CD14-positive monocyte (primary cell): ENCODE measurements at regions not wholly inside any gene's neighbourhood (a gene's known extent, or its start where the extent isn't known, plus 50 kb on each side); places are given as distances from the start of the nearest gene placed in this dataset.

Experiments used
- DNase-seq, 3 donors: peaks; one replicate each; pipeline ENCODE4 v3.0.0-alpha.2; 2011 to 2022
- H2AFZ ChIP-seq: 2 replicates; pipeline ENCODE4 v1.6.0; 2012; ENCODE audit warnings: mild to moderate bottlenecking, low read depth, low read length, inconsistent platforms; ENCODE audit not compliant: insufficient read depth, poor library complexity, severe bottlenecking
- H3K27ac ChIP-seq, 2 donors: 1 replicate in 1 of 2; 2 replicates in 1 of 2; pipeline ENCODE4 v1.5.1; 2012 to 2013; ENCODE audit warnings: low read length in 2 of 2, control low read depth in 1 of 2, inconsistent platforms in 1 of 2, low read depth in 1 of 2, mild to moderate bottlenecking in 1 of 2
- H3K27me3 ChIP-seq, 2 donors: one replicate each; pipeline versions ENCODE4 v1.6.0 to v1.6.1; 2011 to 2013; ENCODE audit warnings: low read length in 2 of 2; ENCODE audit not compliant: control insufficient read depth in 2 of 2, insufficient read depth in 2 of 2
- H3K36me3 ChIP-seq, 2 donors: replicated peaks in 1 of 2; 1 replicate in 1 of 2; 2 replicates in 1 of 2; pipeline versions ENCODE4 v1.5.1 to v1.6.1; 2012 to 2013; ENCODE audit warnings: low read length in 2 of 2, control low read depth in 1 of 2, inconsistent platforms in 1 of 2, mild to moderate bottlenecking in 1 of 2; ENCODE audit not compliant: insufficient read depth in 2 of 2, control insufficient read depth in 1 of 2
- H3K4me1 ChIP-seq, 2 donors: 1 replicate in 1 of 2; 2 replicates in 1 of 2; pipeline versions ENCODE4 v1.5.1 to v1.6.1; 2012 to 2013; ENCODE audit warnings: low read length in 2 of 2, control low read depth in 1 of 2, inconsistent platforms in 1 of 2, mild to moderate bottlenecking in 1 of 2, moderate library complexity in 1 of 2; ENCODE audit not compliant: insufficient read depth in 2 of 2, control insufficient read depth in 1 of 2
- H3K4me2 ChIP-seq: replicated peaks from 2 replicates; pipeline ENCODE3; 2012; ENCODE audit warnings: low read length, moderate library complexity, mild to moderate bottlenecking; ENCODE audit not compliant: poor library complexity, severe bottlenecking; ENCODE audit errors: extremely low read depth
- H3K4me3 ChIP-seq, 3 experiments: fragments of 200-600 bp in 1 of 3; sonication (generic) in 1 of 3; replicated peaks in 1 of 3; 1 replicate in 2 of 3; 2 replicates in 1 of 3; pipeline ENCODE4 v1.5.1; 2011 to 2013; ENCODE audit warnings: low read length in 3 of 3, mild to moderate bottlenecking in 3 of 3, control low read depth in 2 of 3, low read depth in 2 of 3, inconsistent platforms in 1 of 3, moderate library complexity in 1 of 3
- H3K79me2 ChIP-seq: 2 replicates; pipeline ENCODE4 v1.6.0; 2012; ENCODE audit warnings: mild to moderate bottlenecking, control low read depth, inconsistent platforms, low read length, moderate library complexity; ENCODE audit not compliant: insufficient read depth
- H3K9ac ChIP-seq: 2 replicates; pipeline ENCODE4 v1.6.0; 2017; ENCODE audit warnings: low read length, mild to moderate bottlenecking; ENCODE audit not compliant: insufficient read depth, poor library complexity, severe bottlenecking
- H3K9me3 ChIP-seq, 2 donors: replicated peaks in 1 of 2; 1 replicate in 1 of 2; 2 replicates in 1 of 2; pipeline versions ENCODE4 v1.5.1 to v1.6.1; 2012 to 2013; ENCODE audit warnings: low read length in 2 of 2, control low read depth in 1 of 2; ENCODE audit not compliant: control insufficient read depth in 1 of 2, insufficient read depth in 1 of 2
- H4K20me1 ChIP-seq: 2 replicates; pipeline ENCODE4 v1.6.0; 2012; ENCODE audit warnings: mild to moderate bottlenecking, low read length, control low read depth, moderate library complexity; ENCODE audit not compliant: insufficient read depth
- H3K27ac Mint-ChIP-seq, 7 donors: one replicate each; pipeline ENCODE4 v1.8.0; 2020; ENCODE audit warnings: mild to moderate bottlenecking in 7 of 7, mixed read lengths in 7 of 7, moderate library complexity in 6 of 7, inconsistent platforms in 2 of 7
- H3K27me3 Mint-ChIP-seq, 3 donors: one replicate each; pipeline ENCODE4 v1.8.0; 2021 to 2022; ENCODE audit warnings: low read depth in 3 of 3, mild to moderate bottlenecking in 3 of 3, mixed read lengths in 3 of 3, moderate library complexity in 3 of 3, inconsistent platforms in 1 of 3
- H3K36me3 Mint-ChIP-seq, 2 donors: one replicate each; pipeline ENCODE4 v1.8.0; 2020; ENCODE audit warnings: mixed read lengths in 2 of 2, inconsistent platforms in 1 of 2, mild to moderate bottlenecking in 1 of 2
- H3K4me1 Mint-ChIP-seq: one replicate; pipeline ENCODE4 v1.8.0; 2020; ENCODE audit warnings: mild to moderate bottlenecking, mixed read lengths
- H3K4me3 Mint-ChIP-seq, 2 donors: one replicate each; pipeline ENCODE4 v1.8.0; 2020; ENCODE audit warnings: mild to moderate bottlenecking in 2 of 2, mixed read lengths in 2 of 2, moderate library complexity in 1 of 2
- H3K9me3 Mint-ChIP-seq, 7 donors: one replicate each; pipeline ENCODE4 v1.8.0; 2020 to 2022; ENCODE audit warnings: mixed read lengths in 7 of 7, mild to moderate bottlenecking in 6 of 7, moderate library complexity in 6 of 7, inconsistent platforms in 2 of 7
- CTCF ChIP-seq: fragments of 200-600 bp; IDR thresholded peaks from one replicate; pipeline ENCODE4 v1.8.0; 2022; ENCODE audit warnings: antibody characterized with exemption, mild to moderate bottlenecking
- WGBS: methylation state at CpG from one replicate; pipeline ENCODE4 v1.1.5; 2013; ENCODE audit warnings: missing lambda C conversion rate; ENCODE audit not compliant: insufficient coverage; 5-methylcytosine and 5-hydroxymethylcytosine counted together
- intact Hi-C, 2 donors: fragments of 100-400 bp; cut with micrococcal nuclease; formaldehyde crosslinking; loops; one replicate each; pipeline versions ENCODE4 v1.15.0 to v1.15.1; 2023

- DNase-seq, result no peak
- Histone ChIP-seq H3K4me1 (no peaks in the 10 kb centered on the region), H3K9me3 (peaks cover 0 to 3% of the 10 kb centered on the region in 2 donors), H3K27ac (no peak overlapping the region), H2AFZ (no peak overlapping the region), H3K4me2 (no peak overlapping the region), H3K79me2 (no peaks in the 10 kb centered on the region), H4K20me1 (no peaks in the 10 kb centered on the region), H3K4me3 (no peak overlapping the region), H3K27me3 (no peaks in the 10 kb centered on the region), H3K36me3 (no peaks in the 10 kb centered on the region), H3K9ac (no peak overlapping the region)
- TF ChIP-seq CTCF, result no peak
- H3K9me3 Mint-ChIP-seq, result peaks cover 0 to 7% (median 2%) of the 10 kb centered on the region in 7 donors
- no peak overlapping the region for H3K4me3 Mint-ChIP-seq
- no peaks in the 10 kb centered on the region for H3K36me3 Mint-ChIP-seq
- no peaks in the 10 kb centered on the region for H3K4me1 Mint-ChIP-seq
- H3K27ac Mint-ChIP-seq, result no peak overlapping the region
- intact Hi-C loops, result no loop called here
- H3K27me3 Mint-ChIP-seq, result peaks cover 0 to 1% (median 0%) of the 10 kb centered on the region in 3 donors
These were observed 148.6 kb upstream of the MTNR1B start for GRCh38 chr11:92820860-92821259.

GRCh38 chr11:92822410-92822809, 147.0 kb upstream of the MTNR1B start:
- Histone ChIP-seq H3K27ac (no peak overlapping the region), H3K79me2 (no peaks in the 10 kb centered on the region), H2AFZ (no peak overlapping the region), H3K4me3 (no peak overlapping the region), H3K4me2 (no peak overlapping the region), H3K27me3 (no peaks in the 10 kb centered on the region), H3K36me3 (no peaks in the 10 kb centered on the region), H4K20me1 (no peaks in the 10 kb centered on the region), H3K9ac (no peak overlapping the region), H3K4me1 (no peaks in the 10 kb centered on the region), H3K9me3 (no peaks in the 10 kb centered on the region)
- Mint-ChIP-seq H3K4me1 (no peaks in the 10 kb centered on the region), H3K9me3 (peaks cover 0 to 4% (median 2%) of the 10 kb centered on the region in 7 donors), H3K36me3 (no peaks in the 10 kb centered on the region), H3K4me3 (no peak overlapping the region), H3K27ac (no peak overlapping the region), H3K27me3 (no peaks in the 10 kb centered on the region)
- no CpG with 5 or more reads among the region's 3 CpGs for WGBS
- DNase-seq, result no peak
- TF ChIP-seq CTCF, result no peak
- intact Hi-C loops, result no loop called here
